Stimulated activated naive B cell treated with anti-CD40 and anti-IgM and Interleukin-4, amounts not matched to agents 10 μg/mL and 1 μg/mL and 100 μg/mL, for 72 hours (primary cell): ENCODE measurements at regions not wholly inside any gene's neighbourhood (a gene's known extent, or its start where the extent isn't known, plus 50 kb on each side); places are given as distances from the start of the nearest gene placed in this dataset.

Experiments
- ATAC-seq, 2 donors: fragments of 150-1000 bp; cut with Tn5 transposase; replicated peaks; 2 replicates each; pipeline ENCODE4 v1.10.0; 2021; ENCODE audit warnings: moderate library complexity in 1 of 2
- DNase-seq: peaks from one replicate; pipeline ENCODE4 v3.0.0; 2021
- H3K27ac Mint-ChIP-seq: one replicate; pipeline ENCODE4 v1.8.0; 2022; ENCODE audit warnings: mild to moderate bottlenecking, mixed read lengths
- H3K27me3 Mint-ChIP-seq, 2 donors: one replicate each; pipeline ENCODE4 v1.8.0; 2022; ENCODE audit warnings: mixed read lengths in 2 of 2
- H3K36me3 Mint-ChIP-seq, 2 donors: one replicate each; pipeline ENCODE4 v1.8.0; 2022; ENCODE audit warnings: mixed read lengths in 2 of 2, mild to moderate bottlenecking in 1 of 2
- H3K4me1 Mint-ChIP-seq, 2 donors: one replicate each; pipeline ENCODE4 v1.8.0; 2022; ENCODE audit warnings: mixed read lengths in 2 of 2, mild to moderate bottlenecking in 1 of 2
- H3K4me3 Mint-ChIP-seq, 2 donors: one replicate each; pipeline ENCODE4 v1.8.0; 2022; ENCODE audit warnings: mild to moderate bottlenecking in 2 of 2, mixed read lengths in 2 of 2, moderate library complexity in 1 of 2
- H3K9me3 Mint-ChIP-seq, 2 donors: one replicate each; pipeline ENCODE4 v1.8.0; 2022; ENCODE audit warnings: mixed read lengths in 2 of 2, mild to moderate bottlenecking in 1 of 2

DNA sequence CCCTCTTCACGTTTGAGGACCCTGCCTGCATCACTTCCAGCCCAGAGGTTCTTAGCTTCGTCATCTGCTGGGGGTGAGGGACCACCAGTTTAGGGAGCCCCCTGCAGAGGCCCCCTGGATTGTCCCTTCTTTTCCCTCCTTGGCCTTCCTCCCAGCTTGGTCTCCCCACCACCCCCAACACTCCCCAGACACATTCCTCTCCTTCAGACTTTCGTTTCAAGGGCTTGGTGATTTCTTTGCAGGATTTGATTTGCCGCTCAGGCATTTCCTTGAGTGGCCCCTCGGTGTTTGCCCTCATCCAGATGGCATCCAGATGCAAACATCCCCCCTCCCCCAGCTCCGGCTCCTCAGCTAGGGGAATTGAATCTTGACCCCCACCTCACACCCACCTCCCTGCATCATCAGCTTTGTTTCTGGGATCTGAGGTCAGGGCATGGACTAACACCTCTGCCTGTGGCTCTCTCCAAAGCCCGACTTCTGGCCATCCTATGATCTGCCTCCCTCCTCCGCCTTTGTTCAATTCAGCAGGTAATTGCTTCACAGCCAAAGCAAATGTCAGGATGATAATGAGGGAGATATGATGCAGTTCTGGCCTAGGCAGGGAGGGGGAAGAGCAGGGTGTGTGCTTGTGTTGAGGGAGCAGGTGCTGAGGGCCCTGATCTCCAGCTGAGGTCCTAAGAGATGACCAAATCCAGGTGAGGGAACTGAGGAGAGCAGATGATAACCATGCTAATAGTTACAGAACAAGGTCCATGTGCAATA, 141.5 kb downstream of the VEGFA start:
- Mint-ChIP-seq H3K27me3 (peaks cover 0 to 10% of the 10 kb centered on the region in 2 donors), H3K4me1 (peaks cover 0 to 2% of the 10 kb centered on the region in 2 donors), H3K9me3 (no peaks in the 10 kb centered on the region), H3K27ac (no peak overlapping the region), H3K36me3 (no peaks in the 10 kb centered on the region), H3K4me3 (no peak overlapping the region)
- no peak for ATAC-seq
- no peak for DNase-seq

DNA sequence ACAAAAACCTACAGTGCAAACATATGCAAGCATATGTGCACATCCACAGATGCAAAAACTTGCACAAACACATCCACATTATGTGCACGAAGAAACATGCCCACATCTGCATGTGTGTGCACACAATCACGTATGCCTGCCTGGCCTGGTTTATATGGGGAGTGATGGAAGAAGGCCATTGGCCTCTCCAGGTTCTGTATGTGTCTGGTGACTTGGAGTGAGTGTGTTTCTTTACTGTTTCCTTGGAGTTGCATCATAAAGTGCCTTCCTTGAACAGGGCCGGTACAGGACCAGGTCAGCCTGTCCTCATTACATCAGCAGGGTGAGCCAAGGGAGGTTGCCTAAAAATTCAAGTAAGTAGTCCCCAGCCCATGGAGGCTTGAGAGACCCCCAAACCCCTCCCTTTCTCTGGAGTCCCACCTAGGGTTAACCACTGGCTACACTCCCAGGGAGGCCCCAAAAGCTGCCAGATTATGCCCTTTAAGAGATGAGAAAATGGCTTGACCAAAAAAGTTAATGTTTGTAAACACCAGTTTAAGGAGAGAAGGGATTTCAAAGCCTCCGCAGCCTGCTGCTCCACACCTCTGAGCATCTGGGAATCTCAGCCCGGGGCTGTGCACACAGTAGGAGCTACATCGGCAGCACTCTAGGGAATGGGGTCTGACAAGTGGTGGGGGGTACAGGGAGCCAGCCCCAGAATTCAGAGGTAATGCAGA, 140.8 kb downstream of the VEGFA start:
- no peak overlapping the region for H3K4me3 Mint-ChIP-seq
- H3K36me3 Mint-ChIP-seq = no peaks in the 10 kb centered on the region
- H3K27me3 Mint-ChIP-seq = peaks cover 0 to 11% of the 10 kb centered on the region in 2 donors
- peaks cover 0 to 2% of the 10 kb centered on the region in 2 donors for H3K4me1 Mint-ChIP-seq
- DNase-seq (no peak), ATAC-seq (no peak)
- H3K9me3 Mint-ChIP-seq = no peaks in the 10 kb centered on the region
- H3K27ac Mint-ChIP-seq = no peak overlapping the region

DNA sequence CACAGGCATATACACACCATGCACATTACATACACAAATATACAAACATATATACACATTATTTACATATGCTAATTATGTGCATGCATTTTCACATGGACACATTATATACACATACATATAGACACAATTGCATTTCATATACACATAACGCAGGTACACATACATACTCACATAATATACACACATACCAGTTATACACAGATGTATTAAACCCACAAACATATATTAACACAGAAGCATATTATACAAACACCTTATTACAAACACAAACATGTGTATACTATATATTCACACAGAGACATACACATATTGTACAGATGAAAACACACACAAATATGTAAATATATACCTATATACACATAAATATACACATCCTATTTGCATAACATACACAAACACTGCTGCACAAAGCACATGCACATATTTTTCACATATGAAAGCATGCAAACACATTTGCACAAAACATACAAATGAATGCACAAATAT, 140.2 kb downstream of the VEGFA start:
- ATAC-seq (no peak), DNase-seq (no peak)
- no peaks in the 10 kb centered on the region for H3K36me3 Mint-ChIP-seq
- H3K9me3 Mint-ChIP-seq = no peaks in the 10 kb centered on the region
- peaks cover 0 to 11% of the 10 kb centered on the region in 2 donors for H3K27me3 Mint-ChIP-seq
- no peak overlapping the region for H3K4me3 Mint-ChIP-seq
- peaks cover 0 to 2% of the 10 kb centered on the region in 2 donors for H3K4me1 Mint-ChIP-seq
- no peak overlapping the region for H3K27ac Mint-ChIP-seq

- ATAC-seq = no peak
- H3K27me3 Mint-ChIP-seq = peaks cover 0 to 11% of the 10 kb centered on the region in 2 donors
Measured at GRCh38 chr6:43909474-43910148, 139.6 kb downstream of the VEGFA start.

DNA sequence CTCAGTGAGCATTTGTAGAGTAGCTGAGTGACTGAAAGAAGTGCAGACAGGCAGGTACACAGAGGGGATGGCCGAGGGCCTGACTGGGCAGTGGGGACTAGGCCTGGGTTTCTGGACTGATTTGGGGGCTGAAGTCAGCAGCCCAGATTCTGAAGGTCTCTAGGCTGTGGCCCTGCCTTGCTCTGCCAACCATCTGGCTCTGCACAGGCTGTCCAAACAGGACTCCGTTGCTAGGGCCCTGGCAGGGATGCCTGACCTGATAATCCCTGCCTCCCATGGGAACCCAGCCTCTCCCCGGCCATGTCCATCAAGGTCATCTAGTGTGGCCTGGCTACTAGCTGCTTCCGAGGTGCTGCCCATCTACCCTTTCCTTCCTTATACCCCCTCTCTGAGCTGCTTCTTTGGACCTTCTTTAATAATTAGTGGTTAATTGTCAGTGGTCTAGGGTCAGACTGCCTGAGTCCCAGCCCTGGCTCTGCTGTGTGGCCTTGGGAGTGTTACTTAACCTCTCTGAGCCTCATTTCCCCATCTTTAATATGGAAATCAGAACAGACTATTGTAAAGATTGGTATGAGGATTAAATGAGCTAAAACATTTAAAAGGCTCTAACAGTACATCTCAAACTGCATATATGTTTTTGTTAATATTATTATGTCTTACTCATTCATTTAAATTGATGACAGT, 137.9 kb downstream of the VEGFA start:
- Mint-ChIP-seq H3K9me3 (no peaks in the 10 kb centered on the region), H3K27ac (no peak overlapping the region)

More at GRCh38 chr6:43909474-43910148, 139.6 kb downstream of the VEGFA start:
- H3K4me1 Mint-ChIP-seq = peaks cover 0 to 2% of the 10 kb centered on the region in 2 donors
- no peak overlapping the region for H3K4me3 Mint-ChIP-seq
- DNase-seq = no peak
- H3K9me3 Mint-ChIP-seq = no peaks in the 10 kb centered on the region
- H3K36me3 Mint-ChIP-seq = no peaks in the 10 kb centered on the region
- no peak overlapping the region for H3K27ac Mint-ChIP-seq

GRCh38 chr6:43907312-43907711, 137.3 kb downstream of the VEGFA start:
- Mint-ChIP-seq H3K36me3 (no peaks in the 10 kb centered on the region), H3K4me3 (no peak overlapping the region), H3K4me1 (no peaks in the 10 kb centered on the region), H3K27ac (no peak overlapping the region), H3K9me3 (no peaks in the 10 kb centered on the region), H3K27me3 (peaks cover 0 to 11% of the 10 kb centered on the region in 2 donors)
- DNase-seq = no peak
- no peak for ATAC-seq

More for the DNA sequence above, 137.9 kb downstream of the VEGFA start:
- Mint-ChIP-seq H3K4me1 (no peaks in the 10 kb centered on the region), H3K27me3 (peaks cover 0 to 11% of the 10 kb centered on the region in 2 donors), H3K4me3 (no peak overlapping the region), H3K36me3 (no peaks in the 10 kb centered on the region)
- no peak for ATAC-seq
- DNase-seq = no peak

- no peak for DNase-seq
- Mint-ChIP-seq H3K4me3 (no peak overlapping the region), H3K9me3 (no peaks in the 10 kb centered on the region), H3K27ac (no peak overlapping the region), H3K4me1 (no peaks in the 10 kb centered on the region), H3K36me3 (no peaks in the 10 kb centered on the region), H3K27me3 (peaks cover 0 to 7% of the 10 kb centered on the region in 2 donors)
- no peak for ATAC-seq
Measured at GRCh38 chr6:43904311-43905123, 134.5 kb downstream of the VEGFA start.

GRCh38 chr6:43903739-43904290, 133.8 kb downstream of the VEGFA start:
- Mint-ChIP-seq H3K4me1 (no peaks in the 10 kb centered on the region), H3K9me3 (no peaks in the 10 kb centered on the region), H3K27me3 (peaks cover 0 to 7% of the 10 kb centered on the region in 2 donors), H3K27ac (no peak overlapping the region), H3K36me3 (no peaks in the 10 kb centered on the region), H3K4me3 (no peak overlapping the region)
- ATAC-seq = no peak
- DNase-seq = no peak

DNA sequence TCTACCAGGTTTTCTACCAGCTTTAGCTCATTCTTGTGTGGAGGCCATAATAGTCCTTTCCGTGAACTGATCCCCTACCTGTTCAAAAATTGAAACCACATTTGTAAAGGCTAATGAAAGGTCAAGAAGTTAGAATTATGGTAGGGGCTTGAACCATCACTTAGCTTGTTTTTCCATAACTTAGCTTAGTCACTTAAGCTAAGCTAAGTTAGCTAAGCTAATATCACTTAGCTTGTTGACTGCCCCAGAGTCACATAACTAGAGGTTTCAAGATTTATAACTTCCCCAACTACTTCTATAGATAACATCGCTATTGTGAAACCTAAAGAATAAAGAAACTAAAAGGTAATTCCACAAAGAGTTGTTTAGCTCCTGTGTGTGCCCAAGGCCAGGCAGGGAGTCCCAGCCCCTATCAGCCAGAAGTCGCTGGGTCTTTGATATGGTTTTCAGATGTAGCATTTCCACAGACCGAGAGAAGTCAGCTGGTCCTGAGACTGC, 131.8 kb downstream of the VEGFA start:
- no peak for ATAC-seq
- no peak overlapping the region for H3K27ac Mint-ChIP-seq
- DNase-seq = no peak
- H3K27me3 Mint-ChIP-seq = peaks cover 0 to 4% of the 10 kb centered on the region in 2 donors
- H3K4me3 Mint-ChIP-seq = no peak overlapping the region
- H3K36me3 Mint-ChIP-seq = no peaks in the 10 kb centered on the region
- H3K9me3 Mint-ChIP-seq = no peaks in the 10 kb centered on the region
- no peaks in the 10 kb centered on the region for H3K4me1 Mint-ChIP-seq

DNA sequence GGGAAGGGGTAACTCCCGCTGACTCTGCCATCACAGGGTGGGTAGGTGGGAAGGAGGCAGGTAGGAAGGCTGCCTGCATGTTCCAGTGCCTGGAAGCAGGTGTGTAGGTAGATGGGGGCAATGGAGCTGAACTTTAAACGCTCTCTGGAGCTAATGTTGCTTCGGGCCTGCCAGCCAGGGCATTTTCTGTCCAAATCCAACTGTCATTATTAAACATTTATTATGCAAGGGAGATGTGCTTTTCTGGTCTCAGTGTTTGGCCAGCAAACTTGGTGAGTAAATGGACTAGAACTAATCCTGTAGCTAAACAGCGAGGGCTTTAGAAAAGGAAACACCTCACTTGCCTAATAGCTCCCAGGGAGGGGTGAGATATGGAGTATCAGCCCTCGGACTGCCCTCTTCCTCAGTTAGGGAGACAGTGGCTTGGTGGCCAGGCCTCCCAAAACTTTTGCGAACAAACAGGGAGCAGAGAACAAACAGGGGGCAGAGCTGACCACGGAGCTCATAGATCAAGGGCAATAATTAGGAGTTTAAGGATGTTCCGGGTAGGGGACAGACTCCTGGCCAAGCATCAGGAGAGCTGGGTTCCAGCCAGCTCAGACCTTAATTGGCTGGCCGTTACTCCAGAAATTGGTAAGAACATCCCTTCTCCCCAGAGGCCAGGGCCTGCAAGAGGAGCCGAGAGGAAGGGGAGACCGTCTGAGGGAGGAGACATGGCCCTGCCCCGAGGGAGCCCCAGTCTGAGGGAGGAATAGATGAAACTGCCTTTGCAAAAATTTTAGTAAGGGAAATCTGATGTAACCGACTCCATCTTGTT, 131.1 kb downstream of the VEGFA start:
- Mint-ChIP-seq H3K27me3 (peaks cover 0 to 3% of the 10 kb centered on the region in 2 donors), H3K4me3 (no peak overlapping the region), H3K36me3 (no peaks in the 10 kb centered on the region), H3K27ac (no peak overlapping the region), H3K9me3 (no peaks in the 10 kb centered on the region), H3K4me1 (no peaks in the 10 kb centered on the region)
- ATAC-seq (no peak), DNase-seq (no peak)

GRCh38 chr6:43900560-43900915, 130.5 kb downstream of the VEGFA start:
- Mint-ChIP-seq H3K4me1 (no peaks in the 10 kb centered on the region), H3K27me3 (peaks cover 0 to 6% of the 10 kb centered on the region in 2 donors), H3K27ac (no peak overlapping the region), H3K9me3 (no peaks in the 10 kb centered on the region), H3K4me3 (no peak overlapping the region), H3K36me3 (no peaks in the 10 kb centered on the region)
- DNase-seq = no peak
- no peak for ATAC-seq

DNA sequence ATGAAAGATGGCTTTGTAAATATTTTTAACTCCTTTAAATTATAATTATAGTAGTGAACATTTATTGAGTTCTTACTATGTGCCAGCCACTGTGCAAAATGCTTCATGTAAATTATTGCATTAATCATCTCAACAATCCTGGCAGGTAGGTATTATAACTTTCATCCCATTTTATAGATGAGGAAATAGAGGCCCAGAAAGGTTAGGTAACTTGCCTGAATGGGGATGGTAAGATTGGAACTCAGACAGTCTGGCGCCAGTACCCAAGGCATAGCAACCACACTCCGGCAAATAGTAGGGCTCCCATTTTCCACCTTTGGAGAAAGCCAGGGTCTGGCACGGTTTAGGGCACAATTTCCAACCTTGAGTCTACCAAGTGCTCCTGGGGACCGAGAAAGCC, 129.8 kb downstream of the VEGFA start:
- DNase-seq (no peak), ATAC-seq (no peak)
- Mint-ChIP-seq H3K27me3 (peaks cover 0 to 6% of the 10 kb centered on the region in 2 donors), H3K27ac (no peak overlapping the region), H3K9me3 (no peaks in the 10 kb centered on the region), H3K4me1 (no peaks in the 10 kb centered on the region), H3K4me3 (no peak overlapping the region), H3K36me3 (no peaks in the 10 kb centered on the region)
